GM23338 (cell line): ENCODE measurements at regions not wholly inside any gene's neighbourhood (a gene's known extent, or its start where the extent isn't known, plus 50 kb on each side); places are given as distances from the start of the nearest gene placed in this dataset.
"Not testable (repeated sequence)": the region's sequence is repeated elsewhere in the genome, so short reads cannot be mapped to it uniquely, and the experiment has no call there.

Source experiments
- ATAC-seq: fragments of 200-7000 bp; cut with Tn5 transposase; 3 replicates; pipeline ENCODE4 v1.9.1; 2020
- DNase-seq: peaks from one replicate; pipeline ENCODE4 v3.0.0-alpha.2; 2015; ENCODE audit warnings: low spot score
- H2AFZ ChIP-seq: fragments of 200-600 bp; sonication (generic); 2 replicates; pipeline ENCODE4 v1.8.0; 2016; ENCODE audit warnings: antibody characterized with exemption, mild to moderate bottlenecking, moderate library complexity
- H3F3A ChIP-seq: fragments of 200-600 bp; sonication (generic); replicated peaks from 2 replicates; pipeline ENCODE4 v1.8.0; 2017; ENCODE audit warnings: antibody characterized with exemption, mixed run types, low read depth
- H3K27ac ChIP-seq: fragments of 200-600 bp; sonication (generic); 2 replicates; pipeline ENCODE4 v1.6.1; 2016; ENCODE audit warnings: low read depth
- H3K27me3 ChIP-seq: fragments of 200-600 bp; sonication (generic); 2 replicates; pipeline ENCODE4 v1.8.0; 2016; ENCODE audit warnings: mild to moderate bottlenecking, mixed run types, moderate library complexity; ENCODE audit not compliant: insufficient read depth
- H3K36me3 ChIP-seq: fragments of 200-600 bp; sonication (generic); 2 replicates; pipeline ENCODE4 v1.8.0; 2016; ENCODE audit warnings: mild to moderate bottlenecking; ENCODE audit not compliant: insufficient read depth
- H3K4me1 ChIP-seq: fragments of 200-600 bp; sonication (generic); 2 replicates; pipeline ENCODE4 v1.8.0; 2016; ENCODE audit warnings: mild to moderate bottlenecking, moderate library complexity; ENCODE audit not compliant: insufficient read depth
- H3K4me2 ChIP-seq: fragments of 200-600 bp; sonication (generic); 2 replicates; pipeline ENCODE4 v1.7.1; 2017; ENCODE audit warnings: mixed run types
- H3K4me3 ChIP-seq: fragments of 200-600 bp; sonication (generic); 2 replicates; pipeline ENCODE4 v1.6.1; 2016; ENCODE audit warnings: mixed run types
- H3K79me2 ChIP-seq: fragments of 200-600 bp; sonication (generic); replicated peaks from 2 replicates; pipeline ENCODE4 v1.8.0; 2017; ENCODE audit warnings: mild to moderate bottlenecking; ENCODE audit not compliant: insufficient read depth
- H3K9me2 ChIP-seq: fragments of 200-600 bp; sonication (generic); 2 replicates; pipeline ENCODE4 v1.8.0; 2017; ENCODE audit not compliant: insufficient read depth
- H4K20me1 ChIP-seq: fragments of 200-600 bp; sonication (generic); replicated peaks from 2 replicates; pipeline ENCODE4 v1.8.0; 2017; ENCODE audit warnings: mild to moderate bottlenecking; ENCODE audit not compliant: insufficient read depth
- H3K27ac Mint-ChIP-seq: 2 replicates; pipeline ENCODE4 v1.8.0; 2020; ENCODE audit warnings: inconsistent platforms, mild to moderate bottlenecking, moderate library complexity, mixed read lengths
- H3K27me3 Mint-ChIP-seq: 3 replicates; pipeline ENCODE4 v1.8.0; 2022; ENCODE audit warnings: low read depth, mild to moderate bottlenecking, moderate library complexity, mixed read lengths, inconsistent platforms; ENCODE audit not compliant: insufficient read depth, poor library complexity
- H3K36me3 Mint-ChIP-seq: 3 replicates; pipeline ENCODE4 v1.8.0; 2021; ENCODE audit warnings: low read depth, mild to moderate bottlenecking, inconsistent platforms, moderate library complexity, mixed read lengths
- H3K4me1 Mint-ChIP-seq: 3 replicates; pipeline ENCODE4 v1.8.0; 2020; ENCODE audit warnings: mild to moderate bottlenecking, inconsistent platforms, mixed read lengths
- H3K4me3 Mint-ChIP-seq: 3 replicates; pipeline ENCODE4 v1.8.0; 2021; ENCODE audit warnings: moderate library complexity, mild to moderate bottlenecking, inconsistent platforms, mixed read lengths
- H3K9me3 Mint-ChIP-seq: 3 replicates; pipeline ENCODE4 v1.8.0; 2020; ENCODE audit warnings: moderate library complexity, mild to moderate bottlenecking, inconsistent platforms, mixed read lengths
- CTCF ChIP-seq, 2 experiments: fragments of 200-600 bp in 1 of 2; sonication (generic) in 1 of 2; conservative IDR thresholded peaks; 2 replicates each; pipeline versions ENCODE4 v1.5.1 to v1.6.1; 2016 to 2017; ENCODE audit warnings: antibody characterized with exemption in 2 of 2, low read depth in 2 of 2, mild to moderate bottlenecking in 2 of 2, moderate library complexity in 1 of 2
- EZH2 ChIP-seq: fragments of 200-600 bp; sonication (generic); IDR thresholded peaks from one replicate; pipeline ENCODE4 v1.8.0; 2017; ENCODE audit warnings: antibody characterized with exemption, mild to moderate bottlenecking, low read depth; ENCODE audit not compliant: unreplicated experiment
- EZH2phosphoT487 ChIP-seq: fragments of 200-600 bp; sonication (generic); IDR thresholded peaks from one replicate; pipeline ENCODE4 v1.8.1; 2018; ENCODE audit warnings: antibody characterized with exemption; ENCODE audit not compliant: unreplicated experiment
- ZNF114 ChIP-seq: fragments of 250-450 bp; sonication (Bioruptor Pico); IDR thresholded peaks from 2 replicates; pipeline ENCODE4 v1.5.0; 2020; ENCODE audit warnings: mild to moderate bottlenecking, moderate library complexity
- ZNF331 ChIP-seq: fragments of 250-450 bp; sonication (Bioruptor Pico); IDR thresholded peaks from 2 replicates; pipeline ENCODE4 v1.5.0; 2020; ENCODE audit warnings: low read depth, mild to moderate bottlenecking, moderate library complexity
- ZNF462 ChIP-seq: fragments of 250-450 bp; sonication (Bioruptor Pico); IDR thresholded peaks from 2 replicates; pipeline ENCODE4 v1.5.0; 2020; ENCODE audit warnings: mild to moderate bottlenecking, moderate library complexity

- TF ChIP-seq ZNF462 (CRISPR knock-in tag) = no peak
Observed at GRCh38 chr14:25340882-25341281, 290.9 kb upstream of the STXBP6 start (continued).

GRCh38 chr14:25322784-25323183 lies 272.8 kb upstream of the STXBP6 start:
- no peaks in the 10 kb centered on the region for H3F3A ChIP-seq
- DNase-seq (no peak), ATAC-seq (no peak)
- Mint-ChIP-seq H3K27ac (no peak overlapping the region), H3K27me3 (no peaks in the 10 kb centered on the region), H3K9me3 (peaks cover 2% of the 10 kb centered on the region; the same call in 2 of the 3 replicates), H3K4me1 (no peaks in the 10 kb centered on the region), H3K36me3 (no peaks in the 10 kb centered on the region), H3K4me3 (no peak overlapping the region)
- no peaks in the 10 kb centered on the region for H3K9me2 ChIP-seq
- no peaks in the 10 kb centered on the region for H3K27me3 ChIP-seq
- no peak overlapping the region for H2AFZ ChIP-seq
- TF ChIP-seq CTCF (conservative IDR thresholded peaks at IDR 0.05; ENCODE audit: low read depth in 2 of 2) (no peak), ZNF114 (CRISPR knock-in tag) (no peak), EZH2 (no peak), EZH2phosphoT487 (no peak), ZNF331 (no peak)
- no peaks in the 10 kb centered on the region for H3K36me3 ChIP-seq
- H3K79me2 ChIP-seq = no peaks in the 10 kb centered on the region
- H3K4me2 ChIP-seq = no peak overlapping the region
- H3K4me1 ChIP-seq = no peaks in the 10 kb centered on the region
- no peak overlapping the region for H3K27ac ChIP-seq
- no peak overlapping the region for H3K4me3 ChIP-seq
- H4K20me1 ChIP-seq = no peaks in the 10 kb centered on the region

- H3K4me1 Mint-ChIP-seq, DNase-seq, H3K36me3 Mint-ChIP-seq, H3K4me1 ChIP-seq, H3K4me2 ChIP-seq, H3K79me2 ChIP-seq, H3F3A ChIP-seq, ATAC-seq, H3K9me2 ChIP-seq, H3K27ac Mint-ChIP-seq, H2AFZ ChIP-seq, H3K4me3 Mint-ChIP-seq, H3K27me3 Mint-ChIP-seq, H3K4me3 ChIP-seq, H4K20me1 ChIP-seq, H3K27me3 ChIP-seq, H3K9me3 Mint-ChIP-seq, H3K27ac ChIP-seq, H3K36me3 ChIP-seq: not testable (repeated sequence)
Observed at GRCh38 chr14:25316007-25316406, 266.1 kb upstream of the STXBP6 start.
